Pancreas (tissue), 10 donors: ENCODE measurements at regions not wholly inside any gene's neighbourhood (a gene's known extent, or its start where the extent isn't known, plus 50 kb on each side); places are given as distances from the start of the nearest gene placed in this dataset.

Source experiments
- ATAC-seq, 4 donors: fragments of 200-7000 bp; cut with Tn5 transposase; one replicate each; pipeline versions ENCODE4 v1.8.0 to v1.9.1; 2020; ENCODE audit warnings: mild to moderate bottlenecking in 4 of 4, moderate library complexity in 4 of 4
- DNase-seq, 6 donors: peaks; one replicate each; pipeline ENCODE4 v3.0.0-alpha.2; 2020
- FAIRE-seq: peaks from 2 replicates; lab custom pipeline; 2012; peaks lifted over from hg19 to GRCh38; lab: Jason Lieb, UNC
- H3K27ac ChIP-seq, 4 donors: fragments of 200-600 bp; sonication (generic); 1 replicate in 3 of 4; 2 replicates in 1 of 4; pipeline versions ENCODE4 v1.5.0 to v1.8.0; 2020
- H3K27me3 ChIP-seq, 4 donors: fragments of 200-600 bp; one replicate each; pipeline ENCODE4 v1.8.0; 2021
- H3K36me3 ChIP-seq, 3 donors: fragments of 200-600 bp; sonication (generic) in 1 of 3; one replicate each; pipeline versions ENCODE4 v1.5.0 to v1.8.0; 2020 to 2021
- H3K4me1 ChIP-seq, 3 donors: fragments of 200-600 bp; one replicate each; pipeline ENCODE4 v1.8.0; 2021
- H3K4me3 ChIP-seq, 4 donors: fragments of 200-600 bp; sonication (generic) in 2 of 4; one replicate each; pipeline versions ENCODE4 v1.5.0 to v1.8.0; 2020 to 2021
- H3K9me3 ChIP-seq, 4 donors: fragments of 200-600 bp; one replicate each; pipeline ENCODE4 v1.8.0; 2021
- CTCF ChIP-seq, 4 donors: fragments of 200-600 bp; sonication (generic) in 3 of 4; IDR thresholded peaks; one replicate each; pipeline versions ENCODE4 v1.5.0 to v1.8.0; 2021; ENCODE audit warnings: antibody characterized with exemption in 4 of 4
- WGBS, 2 donors: extraction: QIAGEN DNeasy Blood & Tissue Kit; methylation state at CpG; one replicate each; pipeline ENCODE4 v1.1.7; 2013; 5-methylcytosine and 5-hydroxymethylcytosine counted together
- intact Hi-C, 3 donors: fragments of 100-400 bp; cut with DNase I; formaldehyde crosslinking; loops; one replicate each; pipeline versions ENCODE4 v1.11.1 to v1.14.2; 2022
- donor health status: healthy with polysubstance abuse.
- donor health status: DM: no; HTN: no; CAD: no; lungs with moderate emphysema.
- donor health status: DM: no; HTN: no; CAD: no.
- donor health status: control.
- donor health status: control.
- donor health status: Bipolar disorder and iron deficiency.
- donor health status: DM: yes; HTN: yes; CAD: no.
- donor health status: DM: no; HTN: no; CAD: no.
- donor health status: DM: no; HTN: no; CAD: no.
- donor health status: DM: yes; HTN: yes; CAD: no.

- no peaks in the 10 kb centered on the region for H3K36me3 ChIP-seq
- no peak for FAIRE-seq
- H3K4me1 ChIP-seq: peaks cover 8 to 13% (median 8%) of the 10 kb centered on the region in 3 donors
- no peaks in the 10 kb centered on the region for H3K27me3 ChIP-seq
- TF ChIP-seq CTCF (IDR thresholded peaks at IDR 0.05): peak; percentile 76 to 92 (median 90)
- intact Hi-C loops: loop anchor here in 2 of 3 donors (5.0 to 10.0 kb wide), 3 partner anchors 307 to 332 kb away; no protein-coding TSS in a partner anchor
- no peak overlapping the region for H3K27ac ChIP-seq
- peak; percentile 79 to 95 (median 94) for ATAC-seq
- DNase-seq: peak; percentile 74 to 92 (median 82)
- 16 to 18% methylated on average over 7 of the region's 7 CpGs for WGBS, 2 donors
- no peaks in the 10 kb centered on the region for H3K9me3 ChIP-seq
- H3K4me3 ChIP-seq: no peak overlapping the region
These were observed 167.8 kb upstream of the EEPD1 start for GRCh38 chr7:35985126-35985754.

DNA sequence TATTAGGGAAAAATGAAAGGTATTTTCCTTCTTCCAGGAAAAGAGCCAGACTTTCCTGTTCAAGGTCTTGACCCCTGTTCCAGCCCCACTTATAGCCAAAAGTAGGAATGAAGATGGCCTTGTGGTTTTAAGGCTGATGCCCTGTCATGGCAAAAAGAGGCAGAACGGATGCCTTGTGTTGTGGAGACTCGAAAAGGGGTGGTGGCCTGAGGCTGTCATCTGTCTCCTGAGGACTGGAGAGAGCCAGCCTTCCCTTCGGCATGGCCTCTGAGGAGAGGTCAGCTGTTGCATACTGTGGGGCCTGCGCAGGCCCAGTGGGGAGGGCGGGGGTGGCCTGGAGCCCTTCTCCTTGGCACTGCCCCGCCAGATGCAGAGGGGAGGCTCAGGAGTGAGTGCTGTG is 166.0 kb upstream of the EEPD1 start:
- peaks cover 8 to 13% (median 8%) of the 10 kb centered on the region in 3 donors for H3K4me1 ChIP-seq
- no peak for TF ChIP-seq CTCF (IDR thresholded peaks at IDR 0.05)
- ATAC-seq: no peak
- 90 to 92% methylated on average over 6 of the region's 6 CpGs for WGBS, 2 donors
- DNase-seq: no peak
- no peaks in the 10 kb centered on the region for H3K36me3 ChIP-seq
- no peak overlapping the region for H3K27ac ChIP-seq
- H3K27me3 ChIP-seq: no peaks in the 10 kb centered on the region
- H3K4me3 ChIP-seq: no peak overlapping the region
- no peaks in the 10 kb centered on the region for H3K9me3 ChIP-seq
- no peak for FAIRE-seq
- intact Hi-C loops: loop anchor here in 2 of 3 donors (5.0 to 10.0 kb wide), 3 partner anchors 305 to 330 kb away; no protein-coding TSS in a partner anchor

- no peaks in the 10 kb centered on the region for H3K36me3 ChIP-seq
- peak in 4 of 6 donors; percentile 62 to 69 (median 65) for DNase-seq
- H3K27me3 ChIP-seq: no peaks in the 10 kb centered on the region
- no peak overlapping the region for H3K4me3 ChIP-seq
- peak; percentile 74 to 85 (median 76) for ATAC-seq
- FAIRE-seq: no peak
- H3K27ac ChIP-seq: peak overlapping the region; percentile 17 to 78 (median 46)
- H3K4me1 ChIP-seq: peaks cover 8 to 13% (median 8%) of the 10 kb centered on the region in 3 donors
- H3K9me3 ChIP-seq: no peaks in the 10 kb centered on the region
- intact Hi-C loops: loop anchor here in 2 of 3 donors (5.0 to 10.0 kb wide), 3 partner anchors 304 to 329 kb away; no protein-coding TSS in a partner anchor
- WGBS, 2 donors: 42 to 49% methylated on average over 5 of the region's 5 CpGs
- no peak for TF ChIP-seq CTCF (IDR thresholded peaks at IDR 0.05)
These were observed 164.9 kb upstream of the EEPD1 start for GRCh38 chr7:35988105-35988504.

GRCh38 chr7:35988818-35989217 is 164.2 kb upstream of the EEPD1 start:
- ATAC-seq (peak; percentile 46 to 65 (median 58)), FAIRE-seq (no peak), DNase-seq (peak in 1 of 6 donors; percentile 52)
- intact Hi-C loops: loop anchor here in 2 of 3 donors (5.0 to 10.0 kb wide), 3 partner anchors 303 to 328 kb away; no protein-coding TSS in a partner anchor
- no peak for TF ChIP-seq CTCF (IDR thresholded peaks at IDR 0.05)
- Histone ChIP-seq H3K4me3 (no peak overlapping the region), H3K27ac (peak overlapping the region in 3 of 4 donors; percentile 17 to 78 (median 44)), H3K9me3 (no peaks in the 10 kb centered on the region), H3K4me1 (peaks cover 8 to 13% (median 8%) of the 10 kb centered on the region in 3 donors), H3K36me3 (no peaks in the 10 kb centered on the region), H3K27me3 (no peaks in the 10 kb centered on the region)
- 40 to 50% methylated on average over 6 of the region's 6 CpGs for WGBS, 2 donors
